ENCODE measurements at regions not wholly inside any gene's neighbourhood (a gene's known extent, or its start where the extent isn't known, plus 50 kb on each side); places are given as distances from the start of the nearest gene placed in this dataset.
"Not testable (repeated sequence)": the region's sequence is repeated elsewhere in the genome, so short reads cannot be mapped to it uniquely, and the experiment has no call there.

- TF ChIP-seq CTCF (IDR thresholded peaks at IDR 0.05; ENCODE audit: insufficient read depth, low read depth, low read length, missing control alignments): no peak
- peak; percentile 18 for DNase-seq (ENCODE audit: low read depth)
- H3K4me3 ChIP-seq (ENCODE audit: low read length): no peak overlapping the region
Measured at GRCh38 chr13:86900906-86901305, 770.3 kb upstream of the SLITRK5 start.

- TF ChIP-seq CTCF (IDR thresholded peaks at IDR 0.05; ENCODE audit: insufficient read depth, low read depth, low read length, missing control alignments): no peak
- H3K4me3 ChIP-seq (ENCODE audit: low read length): no peak overlapping the region
- DNase-seq (ENCODE audit: low read depth): peak; percentile 36
Measured at GRCh38 chr13:86906127-86906874, 764.9 kb upstream of the SLITRK5 start.

GRCh38 chr13:86907156-86907555 lies 764.0 kb upstream of the SLITRK5 start:
- no peak for TF ChIP-seq CTCF (IDR thresholded peaks at IDR 0.05; ENCODE audit: insufficient read depth, low read depth, low read length, missing control alignments)
- no peak overlapping the region for H3K4me3 ChIP-seq (ENCODE audit: low read length)
- DNase-seq (ENCODE audit: low read depth): no peak

GRCh38 chr13:86909318-86909717 lies 761.9 kb upstream of the SLITRK5 start:
- no peak overlapping the region for H3K4me3 ChIP-seq (ENCODE audit: low read length)
- DNase-seq (ENCODE audit: low read depth): no peak
- no peak for TF ChIP-seq CTCF (IDR thresholded peaks at IDR 0.05; ENCODE audit: insufficient read depth, low read depth, low read length, missing control alignments)

- no peak overlapping the region for H3K4me3 ChIP-seq (ENCODE audit: low read length)
- no peak for TF ChIP-seq CTCF (IDR thresholded peaks at IDR 0.05; ENCODE audit: insufficient read depth, low read depth, low read length, missing control alignments)
- no peak for DNase-seq (ENCODE audit: low read depth)
Measured at GRCh38 chr13:86914757-86915156, 756.4 kb upstream of the SLITRK5 start.

- not testable (repeated sequence) for H3K4me3 ChIP-seq (ENCODE audit: low read length); DNase-seq (ENCODE audit: low read depth)
Measured at GRCh38 chr13:86917438-86917837, 753.7 kb upstream of the SLITRK5 start.

- peak; percentile 16 for DNase-seq (ENCODE audit: low read depth)
- no peak overlapping the region for H3K4me3 ChIP-seq (ENCODE audit: low read length)
- no peak for TF ChIP-seq CTCF (IDR thresholded peaks at IDR 0.05; ENCODE audit: insufficient read depth, low read depth, low read length, missing control alignments)
Measured at GRCh38 chr13:86918682-86919081, 752.5 kb upstream of the SLITRK5 start.
